ENCODE measurements at regions not wholly inside any gene's neighbourhood (a gene's known extent, or its start where the extent isn't known, plus 50 kb on each side); places are given as distances from the start of the nearest gene placed in this dataset.
"Not testable (repeated sequence)": the region's sequence is repeated elsewhere in the genome, so short reads cannot be mapped to it uniquely, and the experiment has no call there.

GRCh38 chr1:65593516-65593915 lies 173.0 kb downstream of the LEPR start:
- no peak for DNase-seq

GRCh38 chr1:65595724-65596123 lies 175.3 kb downstream of the LEPR start:
- DNase-seq: no peak

- no peak for DNase-seq
Measured at GRCh38 chr1:65596768-65597167, 176.3 kb downstream of the LEPR start.

- DNase-seq: no peak
Measured at GRCh38 chr1:65605621-65606020, 185.2 kb downstream of the LEPR start.

- DNase-seq: no peak
Measured at GRCh38 chr1:65606426-65606825, 186.0 kb downstream of the LEPR start.

GRCh38 chr1:65613884-65614283 lies 178.8 kb upstream of the PDE4B start:
- DNase-seq: no peak

GRCh38 chr1:65615859-65616258 lies 176.8 kb upstream of the PDE4B start:
- DNase-seq: no peak

- not testable (repeated sequence) for DNase-seq
Measured at GRCh38 chr1:65621721-65622120, 171.0 kb upstream of the PDE4B start.

GRCh38 chr1:65623895-65624294 lies 168.8 kb upstream of the PDE4B start:
- DNase-seq: no peak

GRCh38 chr1:65625528-65625927 lies 167.2 kb upstream of the PDE4B start:
- no peak for DNase-seq

- DNase-seq: no peak
Measured at GRCh38 chr1:65626003-65626402, 166.7 kb upstream of the PDE4B start.

- DNase-seq: no peak
Measured at GRCh38 chr1:65629788-65630187, 162.9 kb upstream of the PDE4B start.

- DNase-seq: no peak
Measured at GRCh38 chr1:65630855-65631254, 161.8 kb upstream of the PDE4B start.

GRCh38 chr1:65632235-65632634 lies 160.5 kb upstream of the PDE4B start:
- no peak for DNase-seq

- no peak for DNase-seq
Measured at GRCh38 chr1:65640046-65640445, 152.6 kb upstream of the PDE4B start.

- DNase-seq: not testable (repeated sequence)
Measured at GRCh38 chr1:65649185-65649584, 143.5 kb upstream of the PDE4B start.

GRCh38 chr1:65650682-65651081 lies 142.0 kb upstream of the PDE4B start:
- DNase-seq: no peak

- DNase-seq: not testable (repeated sequence)
Measured at GRCh38 chr1:65654526-65654925, 138.2 kb upstream of the PDE4B start.

GRCh38 chr1:65657609-65658008 lies 135.1 kb upstream of the PDE4B start:
- DNase-seq: not testable (repeated sequence)

- no peak for DNase-seq
Measured at GRCh38 chr1:65658122-65658521, 134.6 kb upstream of the PDE4B start.

- DNase-seq: no peak
Measured at GRCh38 chr1:65668368-65668767, 124.3 kb upstream of the PDE4B start.

- DNase-seq: no peak
Measured at GRCh38 chr1:65670518-65670917, 122.2 kb upstream of the PDE4B start.

GRCh38 chr1:65674522-65674921 lies 118.2 kb upstream of the PDE4B start:
- no peak for DNase-seq

GRCh38 chr1:65679773-65680172 lies 112.9 kb upstream of the PDE4B start:
- no peak for DNase-seq

GRCh38 chr1:65681096-65681495 lies 111.6 kb upstream of the PDE4B start:
- no peak for DNase-seq
